ENCODE measurements at regions not wholly inside any gene's neighbourhood (a gene's known extent, or its start where the extent isn't known, plus 50 kb on each side); places are given as distances from the start of the nearest gene placed in this dataset.

- no TSS peak for BruUV-seq (replicated peaks)
- POLR2A ChIA-PET (ENCODE audit: unreplicated experiment), result no interaction called here
- Histone ChIP-seq H3K4me3 (ENCODE audit: low read length) (no peak overlapping the region), H4K20me1 (ENCODE audit: low read length) (no peaks in the 10 kb centered on the region), H3K79me2 (ENCODE audit: low read length) (no peaks in the 10 kb centered on the region), H3K9me2 (replicated peaks; ENCODE audit: low read length) (no peaks in the 10 kb centered on the region), H3K4me2 (ENCODE audit: low read length) (no peak overlapping the region), H3K36me3 (ENCODE audit: low read depth, low read length) (no peaks in the 10 kb centered on the region), H3K9ac (ENCODE audit: low read length) (no peak overlapping the region), H3K9me3 (ENCODE audit: low read length) (no peaks in the 10 kb centered on the region), H2AFZ (ENCODE audit: low read length) (no peak overlapping the region), H3F3A (ENCODE audit: low read length, unreplicated experiment) (no peaks in the 10 kb centered on the region), H3K27me3 (ENCODE audit: low read length) (no peaks in the 10 kb centered on the region), H3K4me1 (ENCODE audit: insufficient read depth, low read length) (no peaks in the 10 kb centered on the region), H3K27ac (ENCODE audit: low read length) (no peak overlapping the region)
- CTCF ChIA-PET, result no interaction called here
- intact Hi-C loops (cut with micrococcal nuclease), result no loop called here
- TF ChIP-seq CTCF (conservative IDR thresholded peaks at IDR 0.05; ENCODE audit: low read depth, low read length) (no peak), EZH2phosphoT487 (IDR thresholded peaks at IDR 0.05; ENCODE audit: borderline replicate concordance, low read length) (no peak), EZH2 (IDR thresholded peaks at IDR 0.05; ENCODE audit: low read length, unreplicated experiment) (no peak)
- DNase-seq, result peak; percentile 42
- no peak for ATAC-seq
Measured at GRCh38 chr6:150759483-150759882, 106.0 kb upstream of the MTHFD1L start.

GRCh38 chr6:150761771-150762170 is 103.7 kb upstream of the MTHFD1L start:
- no TSS peak for BruUV-seq (replicated peaks)
- no peak overlapping the region for H2AFZ ChIP-seq (ENCODE audit: low read length)
- H3K27ac ChIP-seq (ENCODE audit: low read length), result no peak overlapping the region
- H3K27me3 ChIP-seq (ENCODE audit: low read length), result no peaks in the 10 kb centered on the region
- H3F3A ChIP-seq (ENCODE audit: low read length, unreplicated experiment), result no peaks in the 10 kb centered on the region
- no peaks in the 10 kb centered on the region for H3K4me1 ChIP-seq (ENCODE audit: insufficient read depth, low read length)
- H3K4me3 ChIP-seq (ENCODE audit: low read length), result no peak overlapping the region
- ChIA-PET CTCF (no interaction called here), POLR2A (ENCODE audit: unreplicated experiment) (no interaction called here)
- no peaks in the 10 kb centered on the region for H4K20me1 ChIP-seq (ENCODE audit: low read length)
- TF ChIP-seq EZH2phosphoT487 (IDR thresholded peaks at IDR 0.05; ENCODE audit: borderline replicate concordance, low read length), result no peak
- no peak for TF ChIP-seq CTCF (conservative IDR thresholded peaks at IDR 0.05; ENCODE audit: low read depth, low read length)
- TF ChIP-seq EZH2 (IDR thresholded peaks at IDR 0.05; ENCODE audit: low read length, unreplicated experiment), result no peak
- DNase-seq, result no peak
- intact Hi-C loops (cut with micrococcal nuclease), result no loop called here
- no peaks in the 10 kb centered on the region for H3K9me3 ChIP-seq (ENCODE audit: low read length)
- no peak overlapping the region for H3K4me2 ChIP-seq (ENCODE audit: low read length)
- no peak for ATAC-seq
- H3K9me2 ChIP-seq (replicated peaks; ENCODE audit: low read length), result no peaks in the 10 kb centered on the region
- no peaks in the 10 kb centered on the region for H3K79me2 ChIP-seq (ENCODE audit: low read length)
- no peaks in the 10 kb centered on the region for H3K36me3 ChIP-seq (ENCODE audit: low read depth, low read length)
- no peak overlapping the region for H3K9ac ChIP-seq (ENCODE audit: low read length)

GRCh38 chr6:150764334-150765066 is 101.0 kb upstream of the MTHFD1L start:
- Histone ChIP-seq H3K4me3 (ENCODE audit: low read length) (no peak overlapping the region), H3K4me2 (ENCODE audit: low read length) (no peak overlapping the region), H3K27me3 (ENCODE audit: low read length) (no peaks in the 10 kb centered on the region), H3F3A (ENCODE audit: low read length, unreplicated experiment) (no peaks in the 10 kb centered on the region), H3K9me2 (replicated peaks; ENCODE audit: low read length) (no peaks in the 10 kb centered on the region), H3K79me2 (ENCODE audit: low read length) (no peaks in the 10 kb centered on the region), H3K27ac (ENCODE audit: low read length) (no peak overlapping the region), H3K9ac (ENCODE audit: low read length) (no peak overlapping the region), H3K9me3 (ENCODE audit: low read length) (no peaks in the 10 kb centered on the region), H4K20me1 (ENCODE audit: low read length) (no peaks in the 10 kb centered on the region), H3K4me1 (ENCODE audit: insufficient read depth, low read length) (no peaks in the 10 kb centered on the region), H3K36me3 (ENCODE audit: low read depth, low read length) (no peaks in the 10 kb centered on the region), H2AFZ (ENCODE audit: low read length) (no peak overlapping the region)
- intact Hi-C loops (cut with micrococcal nuclease), result no loop called here
- ATAC-seq (no peak), DNase-seq (no peak)
- ChIA-PET CTCF (no interaction called here), POLR2A (ENCODE audit: unreplicated experiment) (no interaction called here)
- BruUV-seq (replicated peaks), result no TSS peak
- TF ChIP-seq CTCF (conservative IDR thresholded peaks at IDR 0.05; ENCODE audit: low read depth, low read length), result no peak
- TF ChIP-seq EZH2phosphoT487 (IDR thresholded peaks at IDR 0.05; ENCODE audit: borderline replicate concordance, low read length), result no peak
- TF ChIP-seq EZH2 (IDR thresholded peaks at IDR 0.05; ENCODE audit: low read length, unreplicated experiment), result no peak

Measured in PC-3 (cell line).